Femur (tissue), 1 donor: ENCODE measurements at regions not wholly inside any gene's neighbourhood (a gene's known extent, or its start where the extent isn't known, plus 50 kb on each side); places are given as distances from the start of the nearest gene placed in this dataset.
"Not testable (repeated sequence)": the region's sequence is repeated elsewhere in the genome, so short reads cannot be mapped to it uniquely, and the experiment has no call there.

Experiments
- DNase-seq: peaks from one replicate; pipeline ENCODE4 v3.0.0-alpha.2; 2017

GRCh38 chr11:25327656-25328055 is 830.8 kb downstream of the LUZP2 start:
- DNase-seq = no peak

- DNase-seq = no peak
These were observed 842.4 kb downstream of the LUZP2 start for GRCh38 chr11:25339281-25339680.

DNA sequence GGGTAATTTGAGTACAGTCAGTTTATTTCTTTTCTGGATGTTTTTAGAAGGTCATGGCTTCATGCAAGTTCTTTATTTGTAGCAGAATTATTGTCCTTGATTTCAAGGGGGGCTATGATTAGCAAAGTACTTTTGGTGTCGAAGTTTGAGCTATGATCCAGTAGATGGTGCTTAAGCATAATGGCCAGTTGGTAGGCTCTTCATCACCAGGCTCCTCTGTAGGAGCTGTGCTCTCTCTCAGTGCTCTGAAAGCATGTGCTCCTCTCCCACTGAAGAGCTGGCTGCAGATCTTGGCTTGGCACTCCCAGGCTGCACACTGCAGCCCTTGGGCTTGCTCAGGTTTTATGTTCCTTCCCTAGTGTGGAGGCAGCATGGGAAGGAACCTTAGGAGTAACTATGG is 852.7 kb downstream of the LUZP2 start:
- no peak for DNase-seq

- DNase-seq = no peak
These were observed 854.3 kb downstream of the LUZP2 start for GRCh38 chr11:25350899-25351803.

- DNase-seq = no peak
These were observed 860.3 kb downstream of the LUZP2 start for GRCh38 chr11:25357133-25357532.

GRCh38 chr11:25377466-25377865 is 880.6 kb downstream of the LUZP2 start:
- DNase-seq = no peak

- DNase-seq = no peak
These were observed 900.0 kb downstream of the LUZP2 start for GRCh38 chr11:25396847-25397246.

DNA sequence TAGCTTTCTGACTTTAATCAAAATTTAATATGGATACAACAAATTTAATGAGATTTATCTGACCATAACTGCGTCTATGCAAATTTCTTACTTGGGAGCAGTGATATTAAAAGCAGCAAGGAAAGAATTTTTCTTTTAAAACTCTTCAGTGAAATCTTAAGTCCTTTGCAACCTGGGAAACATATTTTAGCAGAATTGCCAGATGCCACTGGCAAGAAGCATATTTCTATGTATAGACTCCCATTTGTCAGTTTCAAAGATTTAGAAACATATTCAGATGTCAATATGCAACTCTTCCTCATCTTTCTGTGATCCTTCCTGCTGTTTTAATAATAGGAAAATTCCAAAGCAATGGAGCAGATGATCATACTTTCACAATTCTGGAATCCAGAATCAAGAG is 911.3 kb downstream of the LUZP2 start:
- DNase-seq = no peak

- no peak for DNase-seq
These were observed 916.1 kb upstream of the ANO3 start for GRCh38 chr11:25415793-25416192.

GRCh38 chr11:25423436-25424199 is 908.3 kb upstream of the ANO3 start:
- DNase-seq = no peak

DNA sequence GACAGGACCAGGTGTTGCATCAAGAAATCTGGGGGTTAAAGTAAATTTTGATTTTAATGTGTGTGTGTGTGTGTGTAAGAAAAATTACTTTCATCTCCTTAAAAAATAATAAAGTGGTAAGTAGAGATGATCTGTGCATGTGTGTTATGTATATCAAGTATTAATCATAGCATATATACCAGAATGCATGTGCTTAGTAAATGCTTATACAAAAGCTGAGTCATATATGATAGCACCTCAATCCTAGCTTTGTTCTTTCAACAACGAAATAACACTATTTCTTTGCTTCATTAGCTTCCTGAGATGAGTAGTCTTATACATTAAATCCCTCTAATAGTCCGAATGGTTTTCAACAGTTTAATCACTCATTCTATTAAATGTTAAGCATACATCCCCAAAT is 899.6 kb upstream of the ANO3 start:
- no peak for DNase-seq

GRCh38 chr11:25435197-25435596 is 896.7 kb upstream of the ANO3 start:
- no peak for DNase-seq

DNA sequence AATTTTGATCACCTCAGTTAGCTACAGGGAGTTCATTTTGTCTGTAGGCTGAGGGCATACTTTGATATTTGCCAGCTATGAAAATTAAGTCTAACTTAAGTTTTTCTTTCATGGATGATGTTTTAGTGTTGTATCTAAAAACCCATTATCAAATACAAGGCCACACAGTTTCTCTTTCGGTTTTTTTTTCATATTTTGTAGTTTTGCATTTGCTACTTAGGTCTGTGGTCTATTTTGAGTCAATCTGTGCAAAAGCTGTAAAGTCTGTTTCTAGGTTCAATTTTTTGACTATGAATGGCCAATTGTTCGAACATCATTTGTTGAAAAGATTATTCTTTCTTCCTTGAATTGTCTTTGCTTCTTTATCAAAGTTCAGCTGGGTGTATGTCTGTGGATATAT is 895.6 kb upstream of the ANO3 start:
- DNase-seq = no peak

DNA sequence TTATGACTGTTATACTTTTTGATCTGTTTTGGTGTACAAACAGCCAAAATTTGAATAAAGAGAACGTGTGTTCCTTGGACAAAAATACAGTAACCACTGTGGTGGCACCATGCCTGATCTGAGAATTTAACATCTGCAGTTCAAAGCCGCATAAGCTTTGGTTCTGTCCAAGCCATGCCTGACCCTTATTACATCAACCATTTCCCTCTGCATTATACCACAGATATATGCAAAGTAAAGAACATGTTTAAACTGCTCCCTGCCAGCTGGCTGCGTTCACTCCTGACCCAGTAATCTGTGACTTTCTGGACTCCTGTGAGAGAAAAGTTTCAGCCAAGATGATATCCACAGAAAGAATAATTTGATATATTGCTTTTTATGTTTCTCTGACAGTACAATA is 890.5 kb upstream of the ANO3 start:
- DNase-seq = peak; percentile 67

DNA sequence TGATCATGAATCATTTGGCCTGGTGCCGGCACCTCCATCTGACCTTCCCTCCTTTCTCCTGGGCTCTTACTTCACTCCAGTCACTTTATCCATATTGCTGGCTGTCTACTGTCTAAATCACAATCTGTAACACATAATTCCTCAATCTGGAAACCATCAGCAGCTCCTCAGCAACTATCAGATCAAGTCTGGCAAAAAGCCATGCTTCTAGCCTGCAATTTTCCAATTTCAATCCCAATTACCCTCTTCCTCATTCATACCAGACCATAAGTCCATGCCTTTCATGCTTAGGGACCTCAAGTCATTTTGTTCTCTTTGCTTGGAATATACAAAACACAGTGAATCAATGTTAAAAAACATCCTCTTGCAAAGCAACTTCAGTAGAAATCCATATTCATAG is 882.8 kb upstream of the ANO3 start:
- DNase-seq = peak; percentile 24

GRCh38 chr11:25453471-25453870 is 878.5 kb upstream of the ANO3 start:
- no peak for DNase-seq

- DNase-seq = no peak
These were observed 875.7 kb upstream of the ANO3 start for GRCh38 chr11:25456211-25456610.

DNA sequence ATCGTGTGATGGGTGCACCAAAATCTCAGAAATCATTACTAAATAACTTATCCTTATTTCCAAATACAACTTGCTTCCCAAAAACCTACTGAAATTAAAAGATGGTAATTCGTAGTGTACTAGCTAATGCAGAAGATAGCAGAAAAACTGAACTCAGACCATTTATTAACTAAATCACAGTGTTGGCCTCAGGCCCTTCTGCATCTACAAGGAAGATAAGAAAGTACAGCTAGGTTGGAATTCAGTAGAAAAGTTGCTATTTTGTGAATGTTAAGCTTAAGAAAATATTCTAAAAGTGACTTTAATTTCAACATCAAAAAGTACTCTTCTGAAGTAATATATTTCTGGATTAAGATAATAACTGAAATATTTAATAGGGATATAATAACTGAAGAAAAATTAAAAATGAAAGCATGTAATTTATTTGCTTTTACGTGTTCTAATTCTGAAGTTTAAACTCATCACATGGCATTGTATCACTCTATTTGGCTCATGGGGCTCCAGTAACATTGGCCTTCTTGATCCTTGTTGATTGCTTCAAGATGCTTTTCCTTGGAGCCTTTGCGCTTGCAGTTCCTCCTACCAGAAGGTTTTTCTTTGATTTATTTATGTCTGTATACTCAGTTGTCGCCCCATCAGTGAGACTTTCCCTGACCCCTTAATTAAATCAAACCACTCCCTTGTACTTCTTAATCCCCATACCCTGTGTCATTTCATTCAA is 847.9 kb upstream of the ANO3 start:
- DNase-seq = no peak

- DNase-seq = no peak
These were observed 846.6 kb upstream of the ANO3 start for GRCh38 chr11:25485315-25485714.

- DNase-seq = not testable (repeated sequence)
These were observed 845.6 kb upstream of the ANO3 start for GRCh38 chr11:25486338-25486737.

- DNase-seq = not testable (repeated sequence)
These were observed 843.8 kb upstream of the ANO3 start for GRCh38 chr11:25488176-25488575.

DNA sequence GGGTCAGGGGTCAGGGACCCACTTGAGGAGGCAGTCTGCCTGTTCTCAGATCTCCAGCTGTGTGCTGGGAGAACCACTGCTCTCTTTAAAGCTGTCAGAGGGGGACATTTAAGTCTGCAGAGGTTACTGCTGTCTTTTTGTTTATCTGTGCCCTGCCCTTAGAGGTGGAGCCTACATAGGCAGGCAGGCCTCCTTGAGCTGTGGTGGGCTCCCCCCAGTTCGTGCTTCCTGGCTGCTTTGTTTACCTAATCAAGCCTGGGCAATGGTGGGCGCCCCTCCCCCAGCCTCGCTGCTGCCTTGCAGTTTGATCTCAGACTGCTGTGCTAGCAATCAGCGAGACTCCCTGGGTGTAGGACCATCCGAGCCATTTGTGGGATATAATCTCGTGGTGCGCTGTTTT is 830.5 kb upstream of the ANO3 start:
- not testable (repeated sequence) for DNase-seq

DNA sequence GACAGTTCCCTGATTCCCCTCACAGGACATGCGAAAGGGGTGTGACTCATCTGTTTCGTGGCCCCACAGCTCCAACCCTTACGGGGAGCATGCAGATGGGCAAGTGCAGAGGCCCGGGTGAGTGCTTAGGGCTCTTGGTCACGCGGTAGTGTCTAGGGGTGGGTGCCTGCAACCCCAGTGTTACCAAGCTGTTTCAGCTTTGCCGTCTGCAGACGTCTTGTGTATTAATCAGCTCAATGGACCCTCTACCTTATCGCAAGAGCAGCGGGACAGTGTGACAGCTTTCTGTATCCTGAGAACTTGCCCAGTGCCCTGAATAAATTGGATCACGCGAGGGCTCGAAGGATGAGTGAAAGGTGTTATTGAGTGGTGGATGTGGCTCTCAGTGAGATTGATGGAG is 816.4 kb upstream of the ANO3 start:
- no peak for DNase-seq

- DNase-seq = no peak
These were observed 811.5 kb upstream of the ANO3 start for GRCh38 chr11:25520459-25520858.
